CD14-positive monocyte (primary cell): ENCODE measurements at regions not wholly inside any gene's neighbourhood (a gene's known extent, or its start where the extent isn't known, plus 50 kb on each side); places are given as distances from the start of the nearest gene placed in this dataset.

Experiments used
- DNase-seq, 3 donors: peaks; one replicate each; pipeline ENCODE4 v3.0.0-alpha.2; 2011 to 2022
- H2AFZ ChIP-seq: 2 replicates; pipeline ENCODE4 v1.6.0; 2012; ENCODE audit warnings: mild to moderate bottlenecking, low read depth, low read length, inconsistent platforms; ENCODE audit not compliant: insufficient read depth, poor library complexity, severe bottlenecking
- H3K27ac ChIP-seq, 2 donors: 1 replicate in 1 of 2; 2 replicates in 1 of 2; pipeline ENCODE4 v1.5.1; 2012 to 2013; ENCODE audit warnings: low read length in 2 of 2, control low read depth in 1 of 2, inconsistent platforms in 1 of 2, low read depth in 1 of 2, mild to moderate bottlenecking in 1 of 2
- H3K27me3 ChIP-seq, 2 donors: one replicate each; pipeline versions ENCODE4 v1.6.0 to v1.6.1; 2011 to 2013; ENCODE audit warnings: low read length in 2 of 2; ENCODE audit not compliant: control insufficient read depth in 2 of 2, insufficient read depth in 2 of 2
- H3K36me3 ChIP-seq, 2 donors: replicated peaks in 1 of 2; 1 replicate in 1 of 2; 2 replicates in 1 of 2; pipeline versions ENCODE4 v1.5.1 to v1.6.1; 2012 to 2013; ENCODE audit warnings: low read length in 2 of 2, control low read depth in 1 of 2, inconsistent platforms in 1 of 2, mild to moderate bottlenecking in 1 of 2; ENCODE audit not compliant: insufficient read depth in 2 of 2, control insufficient read depth in 1 of 2
- H3K4me1 ChIP-seq, 2 donors: 1 replicate in 1 of 2; 2 replicates in 1 of 2; pipeline versions ENCODE4 v1.5.1 to v1.6.1; 2012 to 2013; ENCODE audit warnings: low read length in 2 of 2, control low read depth in 1 of 2, inconsistent platforms in 1 of 2, mild to moderate bottlenecking in 1 of 2, moderate library complexity in 1 of 2; ENCODE audit not compliant: insufficient read depth in 2 of 2, control insufficient read depth in 1 of 2
- H3K4me2 ChIP-seq: replicated peaks from 2 replicates; pipeline ENCODE3; 2012; ENCODE audit warnings: low read length, moderate library complexity, mild to moderate bottlenecking; ENCODE audit not compliant: poor library complexity, severe bottlenecking; ENCODE audit errors: extremely low read depth
- H3K4me3 ChIP-seq, 3 experiments: fragments of 200-600 bp in 1 of 3; sonication (generic) in 1 of 3; replicated peaks in 1 of 3; 1 replicate in 2 of 3; 2 replicates in 1 of 3; pipeline ENCODE4 v1.5.1; 2011 to 2013; ENCODE audit warnings: low read length in 3 of 3, mild to moderate bottlenecking in 3 of 3, control low read depth in 2 of 3, low read depth in 2 of 3, inconsistent platforms in 1 of 3, moderate library complexity in 1 of 3
- H3K79me2 ChIP-seq: 2 replicates; pipeline ENCODE4 v1.6.0; 2012; ENCODE audit warnings: mild to moderate bottlenecking, control low read depth, inconsistent platforms, low read length, moderate library complexity; ENCODE audit not compliant: insufficient read depth
- H3K9ac ChIP-seq: 2 replicates; pipeline ENCODE4 v1.6.0; 2017; ENCODE audit warnings: low read length, mild to moderate bottlenecking; ENCODE audit not compliant: insufficient read depth, poor library complexity, severe bottlenecking
- H3K9me3 ChIP-seq, 2 donors: replicated peaks in 1 of 2; 1 replicate in 1 of 2; 2 replicates in 1 of 2; pipeline versions ENCODE4 v1.5.1 to v1.6.1; 2012 to 2013; ENCODE audit warnings: low read length in 2 of 2, control low read depth in 1 of 2; ENCODE audit not compliant: control insufficient read depth in 1 of 2, insufficient read depth in 1 of 2
- H4K20me1 ChIP-seq: 2 replicates; pipeline ENCODE4 v1.6.0; 2012; ENCODE audit warnings: mild to moderate bottlenecking, low read length, control low read depth, moderate library complexity; ENCODE audit not compliant: insufficient read depth
- H3K27ac Mint-ChIP-seq, 7 donors: one replicate each; pipeline ENCODE4 v1.8.0; 2020; ENCODE audit warnings: mild to moderate bottlenecking in 7 of 7, mixed read lengths in 7 of 7, moderate library complexity in 6 of 7, inconsistent platforms in 2 of 7
- H3K27me3 Mint-ChIP-seq, 3 donors: one replicate each; pipeline ENCODE4 v1.8.0; 2021 to 2022; ENCODE audit warnings: low read depth in 3 of 3, mild to moderate bottlenecking in 3 of 3, mixed read lengths in 3 of 3, moderate library complexity in 3 of 3, inconsistent platforms in 1 of 3
- H3K36me3 Mint-ChIP-seq, 2 donors: one replicate each; pipeline ENCODE4 v1.8.0; 2020; ENCODE audit warnings: mixed read lengths in 2 of 2, inconsistent platforms in 1 of 2, mild to moderate bottlenecking in 1 of 2
- H3K4me1 Mint-ChIP-seq: one replicate; pipeline ENCODE4 v1.8.0; 2020; ENCODE audit warnings: mild to moderate bottlenecking, mixed read lengths
- H3K4me3 Mint-ChIP-seq, 2 donors: one replicate each; pipeline ENCODE4 v1.8.0; 2020; ENCODE audit warnings: mild to moderate bottlenecking in 2 of 2, mixed read lengths in 2 of 2, moderate library complexity in 1 of 2
- H3K9me3 Mint-ChIP-seq, 7 donors: one replicate each; pipeline ENCODE4 v1.8.0; 2020 to 2022; ENCODE audit warnings: mixed read lengths in 7 of 7, mild to moderate bottlenecking in 6 of 7, moderate library complexity in 6 of 7, inconsistent platforms in 2 of 7
- CTCF ChIP-seq: fragments of 200-600 bp; IDR thresholded peaks from one replicate; pipeline ENCODE4 v1.8.0; 2022; ENCODE audit warnings: antibody characterized with exemption, mild to moderate bottlenecking
- WGBS: methylation state at CpG from one replicate; pipeline ENCODE4 v1.1.5; 2013; ENCODE audit warnings: missing lambda C conversion rate; ENCODE audit not compliant: insufficient coverage; 5-methylcytosine and 5-hydroxymethylcytosine counted together
- intact Hi-C, 2 donors: fragments of 100-400 bp; cut with micrococcal nuclease; formaldehyde crosslinking; loops; one replicate each; pipeline versions ENCODE4 v1.15.0 to v1.15.1; 2023

- TF ChIP-seq CTCF, result no peak
- H3K79me2 ChIP-seq, result no peaks in the 10 kb centered on the region
- no peaks in the 10 kb centered on the region for H3K4me1 ChIP-seq
- intact Hi-C loops, result no loop called here
- no peak overlapping the region for H3K4me3 Mint-ChIP-seq
- no peak overlapping the region for H3K27ac Mint-ChIP-seq
- no peaks in the 10 kb centered on the region for H3K36me3 ChIP-seq
- DNase-seq, result no peak
- H3K36me3 Mint-ChIP-seq, result no peaks in the 10 kb centered on the region
- H4K20me1 ChIP-seq, result no peaks in the 10 kb centered on the region
- H2AFZ ChIP-seq, result no peak overlapping the region
- no peaks in the 10 kb centered on the region for H3K4me1 Mint-ChIP-seq
- no peak overlapping the region for H3K4me3 ChIP-seq
- H3K4me2 ChIP-seq, result no peak overlapping the region
- H3K9me3 Mint-ChIP-seq, result no peaks in the 10 kb centered on the region
- no peaks in the 10 kb centered on the region for H3K9me3 ChIP-seq
- no peak overlapping the region for H3K27ac ChIP-seq
- 97% methylated on average over 9 of the region's 10 CpGs for WGBS
- peaks cover 2 to 10% (median 6%) of the 10 kb centered on the region in 3 donors for H3K27me3 Mint-ChIP-seq
- H3K9ac ChIP-seq, result no peak overlapping the region
- H3K27me3 ChIP-seq, result no peaks in the 10 kb centered on the region
These were observed 198.5 kb upstream of the WSCD1 start for GRCh38 chr17:5871666-5872065.

DNA sequence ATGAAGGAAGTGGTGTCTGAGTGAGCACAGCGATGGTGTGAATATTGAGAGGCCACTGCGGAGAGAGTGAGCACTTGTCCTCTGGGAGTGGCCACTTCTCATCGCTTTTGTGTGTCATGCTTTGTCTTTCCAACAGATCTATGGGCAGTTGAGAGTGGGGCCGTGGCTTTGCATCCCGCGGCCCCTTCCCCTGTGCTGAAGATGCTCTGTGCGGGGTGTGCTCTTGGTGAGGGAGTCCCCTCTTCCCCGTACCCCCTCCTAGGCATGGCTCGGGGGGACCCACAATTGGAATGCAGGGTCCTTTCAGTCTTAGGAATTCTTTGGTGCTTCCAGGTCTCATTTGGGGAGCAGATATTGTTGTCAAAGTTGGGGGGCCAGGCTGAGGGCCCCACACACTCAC is 197.3 kb upstream of the WSCD1 start:
- H3K27me3 ChIP-seq, result no peaks in the 10 kb centered on the region
- H3K9ac ChIP-seq, result no peak overlapping the region
- peaks cover 0 to 8% (median 6%) of the 10 kb centered on the region in 3 donors for H3K27me3 Mint-ChIP-seq
- DNase-seq, result no peak
- no peak for TF ChIP-seq CTCF
- H3K4me2 ChIP-seq, result no peak overlapping the region
- H3K4me3 ChIP-seq, result no peak overlapping the region
- no peak overlapping the region for H2AFZ ChIP-seq
- no peak overlapping the region for H3K27ac Mint-ChIP-seq
- no peaks in the 10 kb centered on the region for H3K79me2 ChIP-seq
- H3K9me3 ChIP-seq, result no peaks in the 10 kb centered on the region
- H3K4me1 Mint-ChIP-seq, result no peaks in the 10 kb centered on the region
- no peaks in the 10 kb centered on the region for H3K36me3 ChIP-seq
- no peaks in the 10 kb centered on the region for H3K9me3 Mint-ChIP-seq
- H4K20me1 ChIP-seq, result no peaks in the 10 kb centered on the region
- H3K36me3 Mint-ChIP-seq, result no peaks in the 10 kb centered on the region
- H3K4me3 Mint-ChIP-seq, result no peak overlapping the region
- no peak overlapping the region for H3K27ac ChIP-seq
- intact Hi-C loops, result no loop called here
- 67% methylated on average over 3 of the region's 9 CpGs for WGBS
- no peaks in the 10 kb centered on the region for H3K4me1 ChIP-seq
